ENCODE measurements at regions not wholly inside any gene's neighbourhood (a gene's known extent, or its start where the extent isn't known, plus 50 kb on each side); places are given as distances from the start of the nearest gene placed in this dataset.

GRCh38 chr3:115252679-115253078 is 105.6 kb upstream of the ZBTB20 start:
- no peak for TF ChIP-seq CTCF (IDR thresholded peaks at IDR 0.05)
- no peak for TF ChIP-seq POLR2AphosphoS5 (IDR thresholded peaks at IDR 0.05)

All from stomach (tissue), 4 donors.